ENCODE measurements at regions not wholly inside any gene's neighbourhood (a gene's known extent, or its start where the extent isn't known, plus 50 kb on each side); places are given as distances from the start of the nearest gene placed in this dataset.

- TF ChIP-seq CTCF (IDR thresholded peaks at IDR 0.05; ENCODE audit: poor library complexity, severe bottlenecking) (no peak), POLR2AphosphoS5 (IDR thresholded peaks at IDR 0.05) (no peak), EZH2 (IDR thresholded peaks at IDR 0.05; ENCODE audit: borderline replicate concordance, insufficient read depth, low read length, poor library complexity, severe bottlenecking) (no peak)
Measured at GRCh38 chr19:5269279-5269678, 71.3 kb downstream of the PTPRS start.
